NCI-H524 (cell line): ENCODE measurements at regions not wholly inside any gene's neighbourhood (a gene's known extent, or its start where the extent isn't known, plus 50 kb on each side); places are given as distances from the start of the nearest gene placed in this dataset.

ENCODE experiments used
- DNase-seq, 2 experiments: peaks; one replicate each; lab custom pipeline; 2025; lab: John Stamatoyannopoulos, UW

GRCh38 chr7:46572691-46573090, 651.6 kb upstream of the IGFBP3 start:
- no peak for DNase-seq

GRCh38 chr7:46571996-46572395, 650.9 kb upstream of the IGFBP3 start:
- no peak for DNase-seq

GRCh38 chr7:46569133-46569465, 648.0 kb upstream of the IGFBP3 start:
- DNase-seq = peak; percentile 31 to 83

GRCh38 chr7:46568420-46569132, 647.5 kb upstream of the IGFBP3 start:
- no peak for DNase-seq

GRCh38 chr7:46567858-46568257, 646.8 kb upstream of the IGFBP3 start:
- DNase-seq = no peak

- DNase-seq = no peak
Measured at GRCh38 chr7:46566097-46566774, 645.2 kb upstream of the IGFBP3 start.

- no peak for DNase-seq
Measured at GRCh38 chr7:46565253-46566096, 644.4 kb upstream of the IGFBP3 start.

GRCh38 chr7:46559194-46559832, 638.2 kb upstream of the IGFBP3 start:
- DNase-seq = no peak

- DNase-seq = no peak
Measured at GRCh38 chr7:46558482-46559193, 637.6 kb upstream of the IGFBP3 start.

- DNase-seq = no peak
Measured at GRCh38 chr7:46557781-46558180, 636.7 kb upstream of the IGFBP3 start.

- no peak for DNase-seq
Measured at GRCh38 chr7:46557295-46557711, 636.2 kb upstream of the IGFBP3 start.

- no peak for DNase-seq
Measured at GRCh38 chr7:46554688-46555422, 633.8 kb upstream of the IGFBP3 start.

GRCh38 chr7:46551603-46552002, 630.5 kb upstream of the IGFBP3 start:
- DNase-seq = no peak

- no peak for DNase-seq
Measured at GRCh38 chr7:46550864-46551263, 629.8 kb upstream of the IGFBP3 start.

GRCh38 chr7:46549892-46550639, 629.0 kb upstream of the IGFBP3 start:
- DNase-seq = no peak

- no peak for DNase-seq
Measured at GRCh38 chr7:46549347-46549746, 628.3 kb upstream of the IGFBP3 start.

- DNase-seq = no peak
Measured at GRCh38 chr7:46547044-46547443, 626.0 kb upstream of the IGFBP3 start.

GRCh38 chr7:46545790-46546189, 624.7 kb upstream of the IGFBP3 start:
- no peak for DNase-seq

GRCh38 chr7:46544396-46545008, 623.4 kb upstream of the IGFBP3 start:
- no peak for DNase-seq

- no peak for DNase-seq
Measured at GRCh38 chr7:46542076-46542475, 621.0 kb upstream of the IGFBP3 start.
